B cell (primary cell): ENCODE measurements at regions not wholly inside any gene's neighbourhood (a gene's known extent, or its start where the extent isn't known, plus 50 kb on each side); places are given as distances from the start of the nearest gene placed in this dataset.

Experiments used
- EZH2 ChIP-seq: IDR thresholded peaks from 2 replicates; pipeline ENCODE4 v1.6.1; 2012; ENCODE audit warnings: borderline replicate concordance, low read depth, mild to moderate bottlenecking, moderate library complexity, low read length; ENCODE audit not compliant: insufficient read depth, poor library complexity, severe bottlenecking
- TF ChIP-seq, protein P1 (sequence below): fragments of 200-600 bp; IDR thresholded peaks from one replicate; pipeline ENCODE4 v1.8.0; 2022; ENCODE audit warnings: antibody characterized with exemption, mild to moderate bottlenecking

DNA sequence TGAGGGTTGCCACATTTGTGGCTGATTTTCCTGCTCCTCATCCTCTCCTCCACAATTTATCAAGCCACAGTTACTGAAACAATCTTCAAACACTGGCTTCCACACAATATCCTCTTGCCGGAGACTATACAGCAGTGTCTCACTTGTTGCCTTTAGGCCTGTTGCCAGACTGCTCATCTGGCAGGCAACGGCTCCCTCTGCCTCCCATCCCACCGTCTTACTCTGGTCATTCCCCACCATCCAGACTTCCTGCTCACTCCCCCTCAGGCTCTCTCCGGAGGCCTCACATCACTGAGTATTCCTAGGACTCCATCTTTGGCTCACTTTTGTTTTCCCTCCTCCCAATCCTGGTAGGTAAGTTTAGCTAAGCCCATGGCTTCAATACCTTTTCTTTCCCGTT lies 301.9 kb downstream of the IL20RB start:
- TF ChIP-seq, protein P1, sequence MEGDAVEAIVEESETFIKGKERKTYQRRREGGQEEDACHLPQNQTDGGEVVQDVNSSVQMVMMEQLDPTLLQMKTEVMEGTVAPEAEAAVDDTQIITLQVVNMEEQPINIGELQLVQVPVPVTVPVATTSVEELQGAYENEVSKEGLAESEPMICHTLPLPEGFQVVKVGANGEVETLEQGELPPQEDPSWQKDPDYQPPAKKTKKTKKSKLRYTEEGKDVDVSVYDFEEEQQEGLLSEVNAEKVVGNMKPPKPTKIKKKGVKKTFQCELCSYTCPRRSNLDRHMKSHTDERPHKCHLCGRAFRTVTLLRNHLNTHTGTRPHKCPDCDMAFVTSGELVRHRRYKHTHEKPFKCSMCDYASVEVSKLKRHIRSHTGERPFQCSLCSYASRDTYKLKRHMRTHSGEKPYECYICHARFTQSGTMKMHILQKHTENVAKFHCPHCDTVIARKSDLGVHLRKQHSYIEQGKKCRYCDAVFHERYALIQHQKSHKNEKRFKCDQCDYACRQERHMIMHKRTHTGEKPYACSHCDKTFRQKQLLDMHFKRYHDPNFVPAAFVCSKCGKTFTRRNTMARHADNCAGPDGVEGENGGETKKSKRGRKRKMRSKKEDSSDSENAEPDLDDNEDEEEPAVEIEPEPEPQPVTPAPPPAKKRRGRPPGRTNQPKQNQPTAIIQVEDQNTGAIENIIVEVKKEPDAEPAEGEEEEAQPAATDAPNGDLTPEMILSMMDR: no peak
- no peak for TF ChIP-seq EZH2
